ENCODE measurements at regions not wholly inside any gene's neighbourhood (a gene's known extent, or its start where the extent isn't known, plus 50 kb on each side); places are given as distances from the start of the nearest gene placed in this dataset.

DNA sequence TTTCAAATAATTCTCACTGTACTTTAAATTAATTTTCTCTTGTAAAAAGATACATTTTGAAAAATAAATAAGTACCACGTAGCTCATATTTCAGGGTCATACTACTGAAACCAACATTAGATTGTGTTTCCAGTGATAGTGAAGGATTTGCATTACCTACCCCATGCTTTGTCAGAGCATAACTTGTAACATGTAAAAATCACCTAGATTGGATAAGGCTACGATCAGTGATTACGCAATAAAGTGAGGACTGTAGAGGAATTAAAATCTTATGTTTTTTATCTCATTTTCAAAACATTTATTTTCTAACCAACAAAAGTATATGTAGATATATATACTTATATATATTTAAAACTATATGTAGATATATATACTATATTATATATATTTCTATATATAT lies 89.4 kb upstream of the VRK2 start:
- no peak for ATAC-seq (replicated peaks in 6 of 8)
- H3K4me1 ChIP-seq (replicated peaks in 1 of 2), result peaks cover 0 to 2% of the 10 kb centered on the region in 2 donors
- H3K4me3 ChIP-seq, result no peak overlapping the region
- in situ Hi-C loops (cut with MboI; ENCODE audit: low pct_unique_long_range_greater_than_20kb in 2 of 9, low sequenced_read_pairs in 9 of 9, unreplicated experiment in 9 of 9), result no loop called here
- 67 to 100% (median 95%) methylated on average over 2 to 3 of the region's 3 CpGs; no CpG with 5 or more reads in 2 of the 10 experiments for WGBS, 10 experiments
- H3K27ac ChIP-seq, result no peak overlapping the region

DNA sequence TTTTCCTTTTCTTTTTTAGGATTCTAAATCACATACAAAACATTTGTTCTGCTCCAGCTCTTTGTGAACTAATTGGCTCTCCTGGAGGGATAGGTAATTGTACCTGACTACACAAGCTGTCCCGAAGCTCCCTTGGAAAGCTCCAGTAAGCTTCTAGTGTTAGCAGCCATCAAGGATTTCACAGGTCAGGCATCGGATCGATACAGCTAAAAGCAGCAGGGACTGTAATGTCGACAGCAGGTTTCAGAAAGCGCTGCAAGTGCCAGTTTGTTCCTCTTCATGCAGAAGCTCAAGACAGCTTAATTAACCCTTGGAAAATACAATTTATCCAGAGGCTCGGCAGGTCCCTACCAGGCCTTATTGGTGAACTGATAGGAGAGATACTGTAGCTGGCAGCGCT lies 87.2 kb upstream of the VRK2 start:
- peaks cover 0 to 2% of the 10 kb centered on the region in 2 donors for H3K4me1 ChIP-seq (replicated peaks in 1 of 2)
- in situ Hi-C loops (cut with MboI; ENCODE audit: low pct_unique_long_range_greater_than_20kb in 2 of 9, low sequenced_read_pairs in 9 of 9, unreplicated experiment in 9 of 9), result no loop called here
- no peak for ATAC-seq (replicated peaks in 6 of 8)
- 53 to 93% (median 80%) methylated on average over 3 to 6 of the region's 7 CpGs; no CpG with 5 or more reads in 1 of the 10 experiments for WGBS, 10 experiments
- no peak overlapping the region for H3K27ac ChIP-seq
- H3K4me3 ChIP-seq, result no peak overlapping the region

DNA sequence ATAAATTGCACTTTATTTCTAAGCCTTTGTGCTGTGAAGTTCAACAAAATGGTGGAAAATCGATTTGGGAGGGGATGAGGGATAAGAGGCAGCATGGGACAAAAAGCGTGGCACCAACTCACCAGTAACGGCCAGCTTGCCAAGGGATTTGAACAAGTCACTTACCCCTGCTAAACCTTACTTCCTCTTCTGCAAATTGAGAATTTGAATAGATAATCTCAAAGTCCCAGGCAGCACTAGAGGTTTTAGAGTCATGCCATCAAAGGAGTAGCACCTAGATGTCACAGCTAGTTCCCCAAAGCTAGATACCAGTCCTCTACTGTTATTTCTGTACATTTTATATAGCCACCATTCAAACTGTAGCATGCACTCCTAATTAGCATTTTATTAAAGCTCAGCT lies 83.7 kb upstream of the VRK2 start:
- Histone ChIP-seq H3K27ac (no peak overlapping the region), H3K4me3 (no peak overlapping the region), H3K4me1 (replicated peaks in 1 of 2) (peaks cover 0 to 2% of the 10 kb centered on the region in 2 donors)
- no peak for ATAC-seq (replicated peaks in 6 of 8)
- WGBS, 10 experiments, result 0 to 100% (median 82%) methylated on average over 1 to 3 of the region's 3 CpGs; no CpG with 5 or more reads in 1 of the 10 experiments
- in situ Hi-C loops (cut with MboI; ENCODE audit: low pct_unique_long_range_greater_than_20kb in 2 of 9, low sequenced_read_pairs in 9 of 9, unreplicated experiment in 9 of 9), result no loop called here

DNA sequence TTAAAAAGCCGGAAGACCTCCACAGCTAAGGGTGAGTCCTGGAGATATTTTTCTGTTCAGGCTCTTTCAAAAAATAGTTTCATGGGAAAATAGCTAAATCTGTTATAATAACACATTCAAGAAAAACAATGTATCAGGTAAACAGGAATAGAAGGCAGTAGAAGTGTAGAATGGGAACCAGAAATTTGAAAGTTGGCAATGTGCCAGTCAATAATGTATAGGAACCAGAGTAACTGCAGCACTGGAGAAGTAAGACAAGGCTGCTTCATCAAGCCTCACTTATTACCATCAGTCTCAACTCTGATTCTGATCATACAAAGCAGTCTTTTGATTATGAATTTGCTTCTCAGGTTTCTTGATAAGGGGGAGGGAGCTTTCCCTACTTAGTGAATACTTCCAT lies 81.4 kb upstream of the VRK2 start:
- H3K4me3 ChIP-seq, result no peak overlapping the region
- ATAC-seq (replicated peaks in 6 of 8), result no peak
- no peaks in the 10 kb centered on the region for H3K4me1 ChIP-seq (replicated peaks in 1 of 2)
- WGBS, 10 experiments, result 80 to 100% (median 100%) methylated on average over 1 of the region's 1 CpG; no CpG with 5 or more reads in 3 of the 10 experiments
- H3K27ac ChIP-seq, result no peak overlapping the region
- in situ Hi-C loops (cut with MboI; ENCODE audit: low pct_unique_long_range_greater_than_20kb in 2 of 9, low sequenced_read_pairs in 9 of 9, unreplicated experiment in 9 of 9), result no loop called here

DNA sequence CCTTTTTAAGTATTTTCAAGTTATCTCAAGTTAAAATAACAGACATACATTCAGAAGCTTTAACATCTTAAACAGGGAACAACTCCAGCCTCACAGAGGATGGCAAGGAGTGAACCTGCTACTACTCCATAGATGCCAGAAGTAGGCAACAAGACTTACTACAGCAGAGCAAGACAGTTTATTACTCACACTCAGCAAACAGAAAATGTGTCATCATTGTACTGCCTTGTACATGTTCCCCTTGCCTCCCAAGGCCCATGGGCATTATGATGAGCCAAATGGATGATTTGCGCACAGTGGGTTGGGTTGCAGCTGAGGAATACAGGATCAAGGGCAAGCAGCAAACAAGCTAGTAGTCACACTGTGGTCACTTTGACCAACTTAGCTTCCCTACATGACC lies 80.6 kb upstream of the VRK2 start:
- 75 to 100% (median 100%) methylated on average over 1 of the region's 1 CpG; no CpG with 5 or more reads in 4 of the 10 experiments for WGBS, 10 experiments
- in situ Hi-C loops (cut with MboI; ENCODE audit: low pct_unique_long_range_greater_than_20kb in 2 of 9, low sequenced_read_pairs in 9 of 9, unreplicated experiment in 9 of 9), result no loop called here
- no peaks in the 10 kb centered on the region for H3K4me1 ChIP-seq (replicated peaks in 1 of 2)
- H3K27ac ChIP-seq, result no peak overlapping the region
- H3K4me3 ChIP-seq, result no peak overlapping the region
- ATAC-seq (replicated peaks in 6 of 8), result no peak

DNA sequence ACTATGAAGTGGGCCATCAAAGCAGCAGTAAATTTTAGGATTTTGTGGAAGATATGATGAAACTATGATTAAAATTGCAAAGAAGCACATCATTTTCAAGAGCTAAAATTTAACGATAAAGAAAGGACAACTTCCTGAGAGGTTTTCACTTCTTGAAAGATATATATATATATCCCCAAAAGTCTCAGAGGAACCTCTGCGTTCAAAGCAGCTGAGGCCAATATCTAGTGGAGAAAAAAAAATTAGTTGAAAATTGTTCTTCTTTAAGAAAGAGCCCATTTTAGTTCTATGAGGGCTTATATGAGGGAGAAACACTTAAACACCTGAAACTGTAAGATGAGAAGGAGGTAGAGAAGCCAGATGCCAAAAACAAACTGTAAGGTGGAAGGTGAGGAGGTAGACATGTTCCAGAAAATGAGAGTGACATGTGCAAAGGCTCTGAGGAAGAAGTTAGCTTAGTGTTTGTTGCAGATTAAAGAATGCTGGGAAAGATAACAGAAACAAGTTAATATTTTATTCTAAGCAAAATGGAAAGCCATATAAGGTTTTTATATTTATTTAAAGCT lies 72.9 kb upstream of the VRK2 start:
- in situ Hi-C loops (cut with MboI; ENCODE audit: low pct_unique_long_range_greater_than_20kb in 2 of 9, low sequenced_read_pairs in 9 of 9, unreplicated experiment in 9 of 9), result no loop called here

DNA sequence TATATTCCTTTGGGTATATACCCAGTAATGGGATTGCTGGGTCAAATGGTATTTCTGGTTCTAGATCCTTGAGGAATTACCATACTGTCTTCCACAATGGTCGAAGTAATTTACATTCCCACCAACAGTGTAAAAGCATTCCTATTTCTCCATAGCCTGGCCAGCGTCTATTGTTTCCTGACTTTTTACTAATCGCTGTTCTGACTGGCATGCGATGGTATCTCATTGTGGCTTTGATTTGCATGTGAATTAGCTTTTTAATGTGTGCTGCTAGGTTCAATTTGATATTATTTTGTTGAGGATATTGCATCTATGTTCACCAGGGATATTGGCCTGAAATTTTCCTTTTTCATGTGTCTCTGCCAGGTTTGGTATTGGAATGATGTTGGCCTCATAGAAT lies 67.4 kb upstream of the VRK2 start:
- no peak for ATAC-seq (replicated peaks in 6 of 8)
- Histone ChIP-seq H3K27ac (no peak overlapping the region), H3K4me1 (replicated peaks in 1 of 2) (no peaks in the 10 kb centered on the region), H3K4me3 (no peak overlapping the region)
- in situ Hi-C loops (cut with MboI; ENCODE audit: low pct_unique_long_range_greater_than_20kb in 2 of 9, low sequenced_read_pairs in 9 of 9, unreplicated experiment in 9 of 9), result no loop called here
- 75 to 100% (median 83%) methylated on average over 2 to 4 of the region's 4 CpGs; no CpG with 5 or more reads in 3 of the 10 experiments for WGBS, 10 experiments

More for the DNA sequence above, 72.9 kb upstream of the VRK2 start:
- H3K27ac ChIP-seq, result no peak overlapping the region
- no peaks in the 10 kb centered on the region for H3K4me1 ChIP-seq (replicated peaks in 1 of 2)
- WGBS, 10 experiments, result 69 to 100% (median 94%) methylated on average over 2 of the region's 2 CpGs; no CpG with 5 or more reads in 1 of the 10 experiments
- no peak for ATAC-seq (replicated peaks in 6 of 8)
- no peak overlapping the region for H3K4me3 ChIP-seq

DNA sequence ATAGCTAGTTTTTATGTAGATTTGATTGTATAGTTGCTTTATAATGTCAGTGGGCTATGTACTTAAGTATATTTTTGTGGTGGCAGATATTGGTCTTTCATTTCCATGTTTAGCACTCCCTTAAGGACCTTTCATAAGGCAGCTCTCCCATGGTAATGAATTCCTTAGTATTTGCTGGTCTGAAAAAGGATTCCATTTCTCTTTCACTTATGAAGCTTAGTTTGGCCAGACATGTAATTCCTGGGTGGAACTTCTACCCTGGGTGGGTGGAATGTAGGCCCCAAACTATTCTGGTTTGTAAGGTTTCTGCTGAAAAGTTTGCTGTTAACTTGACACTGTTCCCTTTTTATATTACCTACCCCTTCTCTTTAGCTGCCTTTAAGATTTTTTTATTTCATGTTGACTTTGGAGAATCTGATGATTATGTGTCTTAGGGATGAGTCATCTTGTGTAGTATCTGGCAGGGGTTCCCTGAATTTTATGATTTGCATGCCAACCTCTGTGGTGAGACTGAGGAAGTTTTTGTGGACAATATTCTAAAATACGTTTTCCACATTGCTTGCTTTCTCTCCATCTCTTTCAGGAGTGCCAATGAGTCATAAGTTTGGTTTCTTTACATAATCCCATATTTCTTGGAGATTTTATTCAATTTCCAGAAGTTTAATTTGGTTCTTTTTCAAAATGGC lies 65.4 kb upstream of the VRK2 start:
- peak in 3 of 8 experiments; percentile 39 to 82 (median 76) for ATAC-seq (replicated peaks in 6 of 8)
- no peak overlapping the region for H3K27ac ChIP-seq
- no peaks in the 10 kb centered on the region for H3K4me1 ChIP-seq (replicated peaks in 1 of 2)
- in situ Hi-C loops (cut with MboI; ENCODE audit: low pct_unique_long_range_greater_than_20kb in 2 of 9, low sequenced_read_pairs in 9 of 9, unreplicated experiment in 9 of 9), result no loop called here
- no peak overlapping the region for H3K4me3 ChIP-seq
- 0 to 86% (median 71%) methylated on average over 1 of the region's 1 CpG; no CpG with 5 or more reads in 2 of the 10 experiments for WGBS, 10 experiments

DNA sequence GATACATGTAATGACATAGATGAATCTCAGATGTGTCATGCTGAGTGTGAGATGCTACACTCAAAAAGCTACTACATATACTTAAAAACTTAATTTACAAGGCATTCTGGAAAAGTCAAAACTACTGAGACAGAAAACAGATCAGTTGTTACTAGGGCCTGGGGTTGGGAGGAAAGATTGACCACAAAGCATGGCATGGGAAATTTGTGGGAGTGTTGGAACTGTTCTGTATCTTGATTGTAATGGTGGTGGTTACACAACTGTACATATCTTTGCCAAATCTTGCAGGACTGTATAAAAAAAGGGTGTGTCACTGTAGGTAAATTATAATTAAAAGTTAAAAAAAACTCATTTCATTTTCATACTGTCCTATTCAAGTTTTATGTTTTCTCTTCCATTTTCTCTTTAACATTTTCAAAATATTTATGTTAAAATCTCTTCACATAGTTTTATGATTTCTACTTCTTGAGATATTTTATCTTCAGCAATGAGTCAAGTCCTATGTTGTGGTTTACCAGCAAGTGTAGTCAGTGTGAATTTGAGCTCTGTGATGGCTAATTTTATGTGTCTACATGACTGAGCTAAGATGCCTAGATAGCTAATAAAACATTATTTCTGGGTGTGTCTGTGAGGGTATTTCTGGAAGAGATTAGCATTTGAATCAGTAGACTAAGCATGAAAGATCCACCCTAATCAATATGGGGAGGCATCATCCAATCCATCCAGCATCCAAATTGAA lies 58.6 kb upstream of the VRK2 start:
- H3K27ac ChIP-seq, result no peak overlapping the region
- H3K4me3 ChIP-seq, result no peak overlapping the region
- in situ Hi-C loops (cut with MboI; ENCODE audit: low pct_unique_long_range_greater_than_20kb in 2 of 9, low sequenced_read_pairs in 9 of 9, unreplicated experiment in 9 of 9), result no loop called here
- no peaks in the 10 kb centered on the region for H3K4me1 ChIP-seq (replicated peaks in 1 of 2)
- peak in 2 of 8 experiments; percentile 95 to 97 for ATAC-seq (replicated peaks in 6 of 8)

DNA sequence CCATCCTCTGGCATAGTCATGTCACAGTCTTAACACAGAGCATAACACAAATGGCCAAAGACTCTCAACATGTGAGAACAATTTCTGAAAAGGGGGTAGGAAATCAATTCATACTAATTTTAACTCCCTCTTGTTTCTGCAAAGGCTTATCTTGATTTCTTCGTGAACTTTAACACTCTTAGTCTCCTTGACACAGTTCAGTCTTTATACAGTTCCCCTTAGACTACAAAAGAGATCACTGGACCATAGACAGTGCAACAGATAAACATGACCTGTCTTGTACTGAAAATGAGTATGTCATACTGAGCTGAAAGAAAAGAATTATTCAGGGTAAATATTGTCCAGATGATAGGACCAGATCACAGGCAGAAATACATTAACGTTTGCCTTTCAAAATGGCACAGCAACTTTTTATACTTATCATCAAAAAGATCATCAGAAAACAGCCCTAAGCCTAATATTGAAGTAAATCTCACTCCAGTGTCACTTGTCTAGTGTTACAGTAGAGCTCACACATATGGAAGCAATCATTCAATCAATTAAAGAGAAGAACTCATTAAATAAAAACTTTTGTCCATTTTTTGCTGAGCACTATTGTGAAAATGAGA lies 56.4 kb upstream of the VRK2 start:
- H3K4me1 ChIP-seq (replicated peaks in 1 of 2), result no peaks in the 10 kb centered on the region
- no peak overlapping the region for H3K27ac ChIP-seq
- in situ Hi-C loops (cut with MboI; ENCODE audit: low pct_unique_long_range_greater_than_20kb in 2 of 9, low sequenced_read_pairs in 9 of 9, unreplicated experiment in 9 of 9), result no loop called here
- 0 to 83% (median 63%) methylated on average over 1 to 2 of the region's 2 CpGs; no CpG with 5 or more reads in 2 of the 10 experiments for WGBS, 10 experiments
- H3K4me3 ChIP-seq, result no peak overlapping the region
- ATAC-seq (replicated peaks in 6 of 8), result no peak
